GM12878 (cell line): ENCODE measurements at regions not wholly inside any gene's neighbourhood (a gene's known extent, or its start where the extent isn't known, plus 50 kb on each side); places are given as distances from the start of the nearest gene placed in this dataset.

ENCODE experiments used
- ATAC-seq: fragments of 200-7000 bp; cut with Tn5 transposase; 3 replicates; pipeline ENCODE4 v1.9.1; 2020; ENCODE audit warnings: mild to moderate bottlenecking, moderate library complexity
- BruUV-seq: library from RNA; stranded (reverse); fragments of 400-500 nt; replicated peaks from 2 replicates; lab custom pipeline; 2021; lab: Mats Ljungman, UMichigan
- CTCF ChIA-PET: fragments of 300-600 bp; sonication (Branson Sonifier 250); formaldehyde crosslinking; extraction: SDS; loops from one replicate; lab custom pipeline; 2021; ENCODE audit warnings: inconsistent platforms; lab: Yijun Ruan, JAX
- POLR2A ChIA-PET: fragments of 350-600 bp; formaldehyde crosslinking; extraction: SDS; loops from one replicate; lab custom pipeline; 2021; ENCODE audit warnings: inconsistent platforms; lab: Charles Lee
- RAD21 ChIA-PET: fragments of 300-600 bp; sonication (Branson Sonifier 250); formaldehyde crosslinking; loops from one replicate; lab custom pipeline; 2023; ENCODE audit warnings: antibody characterized with exemption; ENCODE audit not compliant: unreplicated experiment; lab: Charles Lee
- SMC1A ChIA-PET: fragments of 300-600 bp; sonication (Branson Sonifier 250); formaldehyde crosslinking; loops from one replicate; lab custom pipeline; 2023; ENCODE audit not compliant: unreplicated experiment, uncharacterized antibody; lab: Charles Lee
- DNase-seq: peaks from one replicate; pipeline ENCODE4 v3.0.0-alpha.2; 2011; ENCODE audit warnings: low read depth, low spot score
- FAIRE-seq: peaks from 3 replicates; lab custom pipeline; 2011; peaks lifted over from hg19 to GRCh38; lab: Jason Lieb, UNC
- H2AFZ ChIP-seq: 2 replicates; pipeline ENCODE4 v1.6.0; 2011; ENCODE audit warnings: low read depth, low read length, control low read depth; ENCODE audit not compliant: control insufficient read depth
- H3K27ac ChIP-seq: 2 replicates; pipeline ENCODE4 v1.5.1; 2011; ENCODE audit warnings: control low read depth; ENCODE audit not compliant: control insufficient read depth, insufficient read depth
- H3K27me3 ChIP-seq, 2 experiments: replicated peaks in 1 of 2; 2 replicates each; pipeline versions ENCODE4 v1.6.0 to v1.6.1; 2011; ENCODE audit warnings: low read length in 1 of 2; ENCODE audit not compliant: control insufficient read depth in 2 of 2, insufficient read depth in 2 of 2
- H3K36me3 ChIP-seq, 2 experiments: 2 replicates each; pipeline ENCODE4 v1.5.1; 2011; ENCODE audit warnings: low read length in 1 of 2; ENCODE audit not compliant: control insufficient read depth in 2 of 2, insufficient read depth in 2 of 2
- H3K4me1 ChIP-seq: 2 replicates; pipeline ENCODE4 v1.6.1; 2011; ENCODE audit warnings: mild to moderate bottlenecking, low read length, moderate library complexity, mixed read lengths; ENCODE audit not compliant: control insufficient read depth, insufficient read depth
- H3K4me2 ChIP-seq: 2 replicates; pipeline ENCODE4 v1.6.0; 2011; ENCODE audit warnings: control low read depth; ENCODE audit not compliant: control insufficient read depth, insufficient read depth
- H3K4me3 ChIP-seq: fragments of 200-600 bp; sonication (generic); 2 replicates; pipeline ENCODE4 v1.5.1; 2016
- H3K79me2 ChIP-seq: 2 replicates; pipeline ENCODE4 v1.6.0; 2011; ENCODE audit warnings: low read length; ENCODE audit not compliant: control insufficient read depth, insufficient read depth
- H3K9ac ChIP-seq: 2 replicates; pipeline ENCODE4 v1.8.0; 2011; ENCODE audit warnings: low read length, control low read depth, mixed read lengths; ENCODE audit not compliant: control insufficient read depth, insufficient read depth
- H3K9me3 ChIP-seq: replicated peaks from 3 replicates; pipeline ENCODE4 v1.5.1; 2011; ENCODE audit warnings: mild to moderate bottlenecking, low read length; ENCODE audit not compliant: control insufficient read depth, insufficient read depth
- H4K20me1 ChIP-seq: 2 replicates; pipeline ENCODE4 v1.6.0; 2011; ENCODE audit not compliant: control insufficient read depth, insufficient read depth
- NBN ChIP-seq: fragments of 450-650 bp; IDR thresholded peaks from 2 replicates; pipeline ENCODE4 v1.6.1; 2016
- NFXL1 ChIP-seq: fragments of 450-650 bp; IDR thresholded peaks from 2 replicates; pipeline ENCODE4 v1.6.1; 2017; ENCODE audit warnings: antibody characterized with exemption, mild to moderate bottlenecking, borderline replicate concordance
- RBBP5 ChIP-seq: fragments of 200-600 bp; sonication (generic); conservative IDR thresholded peaks from 2 replicates; pipeline ENCODE4 v1.6.1; 2016
- TAF1 ChIP-seq: IDR thresholded peaks from 2 replicates; pipeline ENCODE4 v1.6.1; 2011; ENCODE audit warnings: mild to moderate bottlenecking, low read depth, low read length, borderline replicate concordance
- WGBS: methylation state at CpG from one replicate; pipeline ENCODE4 v1.1.6; 2016; ENCODE audit warnings: low lambda C conversion rate; ENCODE audit not compliant: insufficient replicate concordance, insufficient coverage; ENCODE audit errors: missing lambda C conversion rate; 5-methylcytosine and 5-hydroxymethylcytosine counted together
- in situ Hi-C: fragments of 300-500 bp; cut with MboI; formaldehyde crosslinking; loops from 9 replicates; pipeline ENCODE4 v1.14.3; 2018; ENCODE audit warnings: mixed read lengths
- intact Hi-C: fragments of 100-400 bp; cut with micrococcal nuclease; formaldehyde crosslinking; loops from one replicate; pipeline ENCODE4 v1.14.2; 2022; ENCODE audit not compliant: unreplicated experiment

DNA sequence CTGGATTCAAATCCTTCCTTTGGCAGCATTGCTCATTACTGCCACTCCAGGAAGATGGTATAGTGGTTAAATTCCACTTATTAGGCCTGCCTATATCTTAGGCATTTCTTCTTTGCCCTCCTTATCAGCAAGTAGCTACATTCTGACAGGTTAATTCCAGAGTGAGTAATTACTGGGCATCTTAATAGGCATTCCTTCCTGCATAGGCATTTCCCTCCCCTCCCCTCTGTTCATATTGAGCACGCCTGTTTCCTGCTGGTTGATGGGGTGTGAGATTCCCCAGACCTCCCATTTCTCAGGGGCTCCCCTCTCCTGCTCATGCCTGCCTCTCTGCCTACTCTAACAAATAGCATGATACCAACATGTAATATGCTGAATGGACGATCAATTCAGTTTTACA, 305.9 kb downstream of the CYLC2 start:
- H3K9ac ChIP-seq: no peak overlapping the region
- no peaks in the 10 kb centered on the region for H3K4me1 ChIP-seq
- H3K79me2 ChIP-seq: no peaks in the 10 kb centered on the region
- SMC1A ChIA-PET: no interaction called here
- H3K9me3 ChIP-seq: no peaks in the 10 kb centered on the region
- FAIRE-seq: no peak
- TF ChIP-seq NFXL1 (no peak), NBN (no peak)
- TF ChIP-seq, all 136 proteins: peak for 0
- no peak overlapping the region for H3K4me2 ChIP-seq
- no TSS peak for BruUV-seq
- ChIA-PET POLR2A (no interaction called here), RAD21 (no interaction called here), CTCF (no interaction called here)
- no peak for ATAC-seq
- H3K27ac ChIP-seq: no peak overlapping the region
- no peak overlapping the region for H2AFZ ChIP-seq
- no peak for DNase-seq
- H3K27me3 ChIP-seq: no peaks in the 10 kb centered on the region
- no peak overlapping the region for H3K4me3 ChIP-seq
- intact Hi-C loops (no loop called here), in situ Hi-C loops (no loop called here)
- no peaks in the 10 kb centered on the region for H4K20me1 ChIP-seq
- 19% methylated on average over 2 of the region's 2 CpGs for WGBS
- H3K36me3 ChIP-seq: no peaks in the 10 kb centered on the region

DNA sequence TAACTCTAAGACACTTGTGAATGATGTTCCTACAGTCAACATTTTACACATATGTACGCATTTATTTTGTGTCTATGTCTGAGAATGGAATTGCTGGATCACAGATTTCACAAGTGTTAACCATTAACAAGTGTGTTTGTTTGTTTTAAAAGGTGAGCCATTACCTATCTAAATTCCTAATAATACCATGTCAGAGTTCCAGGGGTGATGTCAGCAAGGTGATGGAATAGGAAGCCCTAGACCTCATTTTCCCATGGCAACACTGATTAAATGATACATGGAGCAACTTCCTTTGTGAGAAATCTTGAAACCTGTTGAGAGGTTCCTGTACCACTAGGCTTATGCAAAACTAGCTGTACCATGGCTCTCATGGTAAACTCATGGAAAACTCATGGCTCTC, 309.7 kb downstream of the CYLC2 start:
- H3K4me2 ChIP-seq: no peak overlapping the region
- no peaks in the 10 kb centered on the region for H3K79me2 ChIP-seq
- in situ Hi-C loops: no loop called here
- ChIA-PET POLR2A (no interaction called here), SMC1A (no interaction called here), CTCF (no interaction called here), RAD21 (no interaction called here)
- no TSS peak for BruUV-seq
- no peak overlapping the region for H3K9ac ChIP-seq
- intact Hi-C loops: loop anchor here (5.0 kb wide), 1 partner anchor 187 kb away; no protein-coding TSS in a partner anchor
- H3K36me3 ChIP-seq: no peaks in the 10 kb centered on the region
- H3K27ac ChIP-seq: no peak overlapping the region
- TF ChIP-seq TAF1: no peak
- TF ChIP-seq RBBP5: no peak
- H2AFZ ChIP-seq: no peak overlapping the region
- DNase-seq: no peak
- ATAC-seq: no peak
- no peak overlapping the region for H3K4me3 ChIP-seq
- no peaks in the 10 kb centered on the region for H3K9me3 ChIP-seq
- no peaks in the 10 kb centered on the region for H3K4me1 ChIP-seq
- no peak for FAIRE-seq
- 0% methylated on average over 1 of the region's 1 CpG for WGBS
- H4K20me1 ChIP-seq: no peaks in the 10 kb centered on the region
- no peaks in the 10 kb centered on the region for H3K27me3 ChIP-seq
